ENCODE measurements at regions not wholly inside any gene's neighbourhood (a gene's known extent, or its start where the extent isn't known, plus 50 kb on each side); places are given as distances from the start of the nearest gene placed in this dataset.

DNA sequence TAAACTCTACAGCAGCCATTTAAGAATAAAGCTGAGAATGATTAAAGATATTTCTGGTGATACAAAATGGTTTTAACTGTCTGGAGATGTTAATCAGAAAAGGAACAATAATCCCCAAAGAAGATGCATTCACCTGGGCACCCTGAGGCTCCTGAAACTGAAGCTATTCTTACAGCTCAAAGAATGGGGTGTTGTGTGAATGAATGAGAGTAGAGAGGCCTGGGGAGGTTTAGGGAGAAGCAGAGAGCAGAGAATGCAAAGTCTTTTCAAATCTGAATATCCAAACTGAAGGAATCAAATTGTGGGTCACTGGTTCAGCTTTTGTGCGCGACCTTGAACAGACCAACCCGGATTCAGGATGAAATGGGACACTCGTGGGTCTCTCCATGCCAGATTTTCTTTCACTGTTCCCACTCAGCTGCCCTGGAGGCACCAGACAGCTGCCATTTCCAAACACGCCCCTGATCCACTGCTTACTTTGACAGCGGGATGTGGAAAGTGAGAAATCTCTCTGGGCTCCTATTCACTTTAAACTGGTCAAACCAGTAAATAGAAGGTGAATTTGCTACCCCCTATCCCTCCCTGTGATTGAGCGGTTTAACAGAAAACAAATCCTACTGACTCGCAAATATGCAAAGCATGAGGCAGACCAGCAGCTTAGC, 485.5 kb upstream of the THBS1 start:
- no peak for DNase-seq

GRCh38 chr15:39096608-39097205, 484.2 kb upstream of the THBS1 start:
- DNase-seq: no peak

- no peak for DNase-seq
Measured at GRCh38 chr15:39099524-39099923, 481.4 kb upstream of the THBS1 start.

- DNase-seq: no peak
Measured at GRCh38 chr15:39100106-39100660, 480.7 kb upstream of the THBS1 start.

- no peak for DNase-seq
Measured at GRCh38 chr15:39102431-39102830, 478.4 kb upstream of the THBS1 start.

- no peak for DNase-seq
Measured at GRCh38 chr15:39106950-39107349, 473.9 kb upstream of the THBS1 start.

GRCh38 chr15:39108021-39108420, 472.9 kb upstream of the THBS1 start:
- DNase-seq: no peak

GRCh38 chr15:39110336-39110735, 470.5 kb upstream of the THBS1 start:
- DNase-seq: no peak

DNA sequence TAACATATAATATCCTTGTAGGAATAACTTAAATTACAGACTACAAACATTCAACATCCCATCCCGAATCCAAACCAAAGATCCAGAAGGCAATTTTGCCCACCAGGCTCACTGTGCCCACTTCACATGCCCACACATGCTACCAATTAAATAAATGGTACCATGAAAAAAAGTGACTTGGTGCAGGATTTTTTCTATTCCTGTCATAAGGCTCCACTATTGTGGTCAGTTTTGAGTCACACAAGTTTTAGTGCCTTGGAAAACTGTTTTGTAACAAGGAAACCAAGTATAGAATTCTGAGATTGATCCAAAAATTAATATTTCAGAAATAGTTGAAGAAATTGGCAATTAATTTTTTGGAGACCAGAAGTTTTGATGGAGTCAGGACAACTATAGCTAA, 470.1 kb upstream of the THBS1 start:
- no peak for DNase-seq

- no peak for DNase-seq
Measured at GRCh38 chr15:39113741-39114140, 467.1 kb upstream of the THBS1 start.

DNA sequence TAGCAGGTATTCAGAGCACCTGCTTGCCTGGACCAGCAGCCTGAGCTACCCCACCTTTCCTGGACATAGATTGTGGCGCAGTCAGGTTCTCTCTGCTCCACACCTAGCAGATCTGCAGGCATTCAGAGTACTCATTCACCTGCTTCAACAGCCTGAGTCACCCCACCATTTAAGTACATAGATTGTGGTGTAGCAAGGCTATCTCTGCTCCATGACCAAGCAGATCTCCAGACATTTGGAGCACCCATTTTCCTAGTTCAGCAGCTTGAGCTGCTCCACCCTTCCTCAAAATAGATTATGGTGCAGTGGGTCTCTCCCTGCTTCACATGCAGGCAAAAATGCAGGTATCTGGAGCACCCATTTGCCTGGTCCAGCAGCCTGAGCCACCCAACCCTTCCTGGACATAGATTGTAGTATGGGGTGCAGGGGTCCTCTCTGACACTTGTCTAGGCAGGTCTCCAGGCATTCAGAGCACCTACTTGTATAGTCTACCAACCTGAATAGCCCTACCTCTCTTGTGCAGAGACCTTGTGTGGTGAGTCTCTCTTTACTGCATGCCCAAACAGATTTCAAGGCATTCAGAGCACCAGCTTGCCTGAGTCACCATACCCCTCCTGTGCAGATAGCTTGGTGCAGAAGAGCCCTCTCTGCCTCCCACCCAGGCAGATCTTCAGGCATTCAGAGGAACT, 466.0 kb upstream of the THBS1 start:
- no peak for DNase-seq

GRCh38 chr15:39115379-39116057, 465.4 kb upstream of the THBS1 start:
- DNase-seq: no peak

GRCh38 chr15:39118510-39118909, 462.4 kb upstream of the THBS1 start:
- no peak for DNase-seq

DNA sequence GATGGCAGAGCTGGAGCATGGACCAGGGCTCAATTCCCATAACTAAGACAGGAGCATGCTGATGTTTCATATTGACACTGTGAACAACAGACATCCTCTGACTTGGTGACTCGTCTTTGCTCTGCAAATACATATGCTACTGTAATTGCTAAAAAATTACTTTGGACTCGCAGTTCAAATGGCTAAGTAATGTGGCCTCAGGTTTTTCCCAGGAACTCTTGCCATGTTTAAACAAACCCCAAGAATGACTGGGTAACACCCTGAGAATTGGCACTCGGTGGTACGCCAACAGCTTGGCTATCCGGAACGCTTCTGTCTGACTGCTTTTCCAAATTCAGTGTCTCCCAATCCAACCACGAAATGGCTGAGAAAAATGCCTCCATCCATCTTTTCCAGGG, 456.7 kb upstream of the THBS1 start:
- no peak for DNase-seq

DNA sequence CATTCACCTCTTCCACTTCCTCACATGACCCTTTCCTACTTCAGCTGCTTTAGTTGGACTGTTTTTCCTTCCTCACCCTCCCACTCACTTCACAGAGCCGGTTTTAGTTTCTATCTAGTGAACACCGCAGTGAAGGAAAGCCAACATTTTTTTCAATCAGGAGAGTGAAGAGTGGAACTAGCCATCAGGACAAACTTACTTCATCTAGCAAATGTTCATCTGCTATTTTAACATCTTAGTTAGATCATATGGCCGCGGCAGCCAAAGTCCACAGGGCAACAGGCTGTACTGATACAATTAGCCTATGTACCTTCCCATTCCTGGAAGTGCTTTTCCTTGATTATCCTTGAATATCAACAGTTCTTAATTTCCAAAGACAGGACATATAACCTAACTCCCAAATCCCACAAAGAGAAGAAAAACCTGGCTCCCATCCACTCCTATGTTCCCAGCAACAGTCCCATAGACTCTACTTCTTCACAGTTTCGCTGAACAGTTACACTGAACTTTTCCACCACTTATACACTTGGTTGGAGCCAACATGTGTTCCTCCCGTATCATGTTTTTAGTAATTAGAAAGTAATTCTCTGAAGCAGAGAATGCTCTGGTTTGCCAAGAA, 456.2 kb upstream of the THBS1 start:
- no peak for DNase-seq

DNA sequence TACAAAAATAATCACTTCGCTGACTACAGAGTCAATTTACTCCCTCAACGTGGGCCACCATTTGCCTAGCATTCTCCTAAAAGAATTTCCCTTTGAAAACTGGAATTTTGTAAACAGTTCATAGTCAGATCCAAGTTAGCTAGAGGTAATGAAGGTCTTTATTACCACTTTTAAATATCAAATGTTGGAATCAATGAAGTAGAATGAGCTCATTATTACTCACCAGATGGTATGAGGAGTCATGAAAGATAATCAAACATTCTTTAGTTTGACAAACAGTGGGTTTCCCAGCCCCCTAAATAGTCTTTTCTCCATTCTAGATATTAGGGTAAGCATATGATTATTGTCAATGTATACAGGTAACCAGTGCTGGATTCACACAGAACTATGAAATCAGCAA, 455.7 kb upstream of the THBS1 start:
- no peak for DNase-seq

- DNase-seq: no peak
Measured at GRCh38 chr15:39125904-39126303, 455.0 kb upstream of the THBS1 start.

- DNase-seq: no peak
Measured at GRCh38 chr15:39127151-39127790, 453.6 kb upstream of the THBS1 start.

GRCh38 chr15:39127925-39128617, 452.8 kb upstream of the THBS1 start:
- no peak for DNase-seq

DNA sequence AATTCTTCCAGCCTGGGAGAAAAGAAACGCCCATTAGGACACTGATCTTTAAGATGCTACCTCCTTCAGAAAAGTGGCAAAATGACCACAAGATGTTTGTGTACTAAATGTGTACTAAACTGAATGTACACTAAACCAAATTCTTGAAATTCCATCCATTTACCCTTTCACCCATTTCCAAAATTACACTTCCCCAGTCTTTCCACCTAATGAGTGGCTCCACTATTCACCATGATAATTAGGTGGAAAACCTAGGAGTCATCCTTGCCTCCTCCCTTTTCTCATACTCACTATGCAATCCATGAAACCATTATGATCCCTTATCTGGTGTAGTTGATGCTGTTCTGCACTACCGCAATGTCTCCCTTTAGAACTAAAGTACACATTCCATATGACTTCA, 452.1 kb upstream of the THBS1 start:
- no peak for DNase-seq

GRCh38 chr15:39130556-39131379, 450.1 kb upstream of the THBS1 start:
- DNase-seq: no peak
